A673 (cell line): ENCODE measurements at regions not wholly inside any gene's neighbourhood (a gene's known extent, or its start where the extent isn't known, plus 50 kb on each side); places are given as distances from the start of the nearest gene placed in this dataset.

Source experiments
- BruUV-seq: library from RNA; stranded (reverse); fragments of 400-500 nt; replicated peaks from 2 replicates; lab custom pipeline; 2021; lab: Mats Ljungman, UMichigan
- CTCF ChIA-PET: fragments of 300-600 bp; sonication (Branson Sonifier 250); formaldehyde crosslinking; loops from one replicate; lab custom pipeline; 2022; ENCODE audit warnings: antibody characterized with exemption; lab: Charles Lee
- POLR2A ChIA-PET: fragments of 300-600 bp; sonication (Branson Sonifier 250); formaldehyde crosslinking; loops from one replicate; lab custom pipeline; 2022; ENCODE audit warnings: antibody characterized with exemption; ENCODE audit not compliant: low non-redundant PET; lab: Charles Lee
- DNase-seq: peaks from one replicate; pipeline ENCODE4 v3.0.0-alpha.2; 2015; ENCODE audit warnings: low spot score
- H3K27ac ChIP-seq: fragments of 200-600 bp; sonication (generic); 2 replicates; pipeline ENCODE4 v1.5.1; 2016; ENCODE audit warnings: mixed run types, low read depth, mild to moderate bottlenecking, mixed read lengths, antibody characterized with exemption, low read length; ENCODE audit not compliant: poor library complexity, severe bottlenecking
- H3K27me3 ChIP-seq: fragments of 200-600 bp; sonication (generic); replicated peaks from 2 replicates; pipeline ENCODE4 v1.6.1; 2017; ENCODE audit warnings: mixed run types, low read depth, mild to moderate bottlenecking, mixed read lengths, antibody characterized with exemption, low read length; ENCODE audit not compliant: insufficient read depth, poor library complexity
- H3K36me3 ChIP-seq: fragments of 200-600 bp; sonication (generic); 2 replicates; pipeline ENCODE4 v1.6.1; 2016; ENCODE audit warnings: mixed run types, mild to moderate bottlenecking, mixed read lengths, antibody characterized with exemption, low read length; ENCODE audit not compliant: insufficient read depth, poor library complexity, severe bottlenecking
- H3K4me1 ChIP-seq: fragments of 200-600 bp; sonication (generic); 2 replicates; pipeline ENCODE4 v1.6.1; 2017; ENCODE audit warnings: mixed run types, mild to moderate bottlenecking, mixed read lengths, antibody characterized with exemption, low read length; ENCODE audit not compliant: insufficient read depth, poor library complexity, severe bottlenecking
- H3K4me3 ChIP-seq: fragments of 200-600 bp; sonication (generic); 2 replicates; pipeline ENCODE4 v1.5.1; 2016; ENCODE audit warnings: low read depth, mixed run types, mild to moderate bottlenecking, mixed read lengths, low read length; ENCODE audit not compliant: poor library complexity, severe bottlenecking
- H3K9me3 ChIP-seq: fragments of 200-600 bp; sonication (generic); 2 replicates; pipeline ENCODE4 v1.6.1; 2016; ENCODE audit warnings: mixed run types, low read depth, mild to moderate bottlenecking, mixed read lengths, antibody characterized with exemption, low read length; ENCODE audit not compliant: poor library complexity, severe bottlenecking
- EZH2 ChIP-seq: fragments of 200-600 bp; sonication (generic); IDR thresholded peaks from 2 replicates; pipeline ENCODE4 v1.6.1; 2017; ENCODE audit warnings: borderline replicate concordance, low read depth, mild to moderate bottlenecking, mixed read lengths, antibody characterized with exemption, low read length; ENCODE audit not compliant: poor library complexity, severe bottlenecking
- intact Hi-C: fragments of 100-400 bp; cut with micrococcal nuclease; formaldehyde crosslinking; loops from one replicate; pipeline ENCODE4 v1.10.0; 2022; ENCODE audit not compliant: unreplicated experiment
- TF ChIP-seq, protein P1 (sequence below): fragments of 300-800, 200-600 bp; sonication (generic); conservative IDR thresholded peaks from 2 replicates; pipeline ENCODE4 v1.5.1; 2017; ENCODE audit warnings: low read depth, mild to moderate bottlenecking, antibody characterized with exemption, low read length, moderate library complexity, mixed read lengths

DNA sequence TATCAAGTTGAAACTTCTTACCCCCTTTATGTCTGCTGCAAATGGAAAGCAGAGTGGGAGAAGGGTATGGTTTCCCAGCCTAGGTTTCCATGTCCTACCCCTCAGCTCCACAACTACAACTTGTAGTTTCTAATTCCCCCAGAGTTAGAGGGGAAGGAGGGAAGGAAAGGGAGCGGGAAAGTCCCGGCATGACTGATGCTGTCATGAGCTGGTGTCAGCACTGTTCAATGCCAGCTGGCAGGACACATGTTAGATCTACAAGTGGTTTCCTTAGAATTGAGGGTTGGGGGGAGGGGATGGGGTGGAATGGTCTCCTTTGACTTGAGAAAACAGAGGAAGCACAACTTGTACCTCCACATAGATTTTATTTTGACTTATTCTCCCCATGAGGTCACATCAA, 194.0 kb downstream of the MBD2 start:
- H3K4me3 ChIP-seq, result no peak overlapping the region
- intact Hi-C loops, result no loop called here
- H3K36me3 ChIP-seq, result no peaks in the 10 kb centered on the region
- TF ChIP-seq, protein P1, sequence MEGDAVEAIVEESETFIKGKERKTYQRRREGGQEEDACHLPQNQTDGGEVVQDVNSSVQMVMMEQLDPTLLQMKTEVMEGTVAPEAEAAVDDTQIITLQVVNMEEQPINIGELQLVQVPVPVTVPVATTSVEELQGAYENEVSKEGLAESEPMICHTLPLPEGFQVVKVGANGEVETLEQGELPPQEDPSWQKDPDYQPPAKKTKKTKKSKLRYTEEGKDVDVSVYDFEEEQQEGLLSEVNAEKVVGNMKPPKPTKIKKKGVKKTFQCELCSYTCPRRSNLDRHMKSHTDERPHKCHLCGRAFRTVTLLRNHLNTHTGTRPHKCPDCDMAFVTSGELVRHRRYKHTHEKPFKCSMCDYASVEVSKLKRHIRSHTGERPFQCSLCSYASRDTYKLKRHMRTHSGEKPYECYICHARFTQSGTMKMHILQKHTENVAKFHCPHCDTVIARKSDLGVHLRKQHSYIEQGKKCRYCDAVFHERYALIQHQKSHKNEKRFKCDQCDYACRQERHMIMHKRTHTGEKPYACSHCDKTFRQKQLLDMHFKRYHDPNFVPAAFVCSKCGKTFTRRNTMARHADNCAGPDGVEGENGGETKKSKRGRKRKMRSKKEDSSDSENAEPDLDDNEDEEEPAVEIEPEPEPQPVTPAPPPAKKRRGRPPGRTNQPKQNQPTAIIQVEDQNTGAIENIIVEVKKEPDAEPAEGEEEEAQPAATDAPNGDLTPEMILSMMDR, result no peak
- no peak for TF ChIP-seq EZH2
- no peaks in the 10 kb centered on the region for H3K27me3 ChIP-seq
- H3K4me1 ChIP-seq, result no peaks in the 10 kb centered on the region
- no peak overlapping the region for H3K27ac ChIP-seq
- no peaks in the 10 kb centered on the region for H3K9me3 ChIP-seq
- ChIA-PET CTCF (no interaction called here), POLR2A (no interaction called here)
- BruUV-seq, result no TSS peak
- no peak for DNase-seq

DNA sequence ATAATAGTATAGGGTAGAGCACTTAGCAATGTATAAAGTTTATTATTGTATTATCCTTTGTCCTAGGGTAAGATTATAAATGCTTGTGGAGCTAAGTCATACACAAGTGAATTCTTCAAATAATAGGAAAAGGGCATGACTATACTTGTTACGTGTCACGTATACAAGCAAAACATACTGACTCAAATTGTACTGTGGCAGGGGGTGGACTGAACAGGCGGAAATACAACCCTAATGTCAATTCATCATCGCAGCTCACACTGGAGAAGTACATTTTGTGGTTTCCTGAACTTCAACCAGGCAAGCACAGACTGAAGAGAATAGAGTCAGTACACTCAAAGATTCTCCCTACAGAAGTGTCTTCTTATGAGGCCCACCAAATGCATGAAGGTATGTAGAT, 201.0 kb downstream of the MBD2 start:
- ChIA-PET CTCF (no interaction called here), POLR2A (no interaction called here)
- Histone ChIP-seq H3K9me3 (no peaks in the 10 kb centered on the region), H3K4me1 (no peaks in the 10 kb centered on the region), H3K27ac (no peak overlapping the region), H3K27me3 (no peaks in the 10 kb centered on the region), H3K4me3 (no peak overlapping the region), H3K36me3 (no peaks in the 10 kb centered on the region)
- TF ChIP-seq, protein P1, result no peak
- no peak for TF ChIP-seq EZH2
- no TSS peak for BruUV-seq
- DNase-seq, result no peak
- intact Hi-C loops, result no loop called here

DNA sequence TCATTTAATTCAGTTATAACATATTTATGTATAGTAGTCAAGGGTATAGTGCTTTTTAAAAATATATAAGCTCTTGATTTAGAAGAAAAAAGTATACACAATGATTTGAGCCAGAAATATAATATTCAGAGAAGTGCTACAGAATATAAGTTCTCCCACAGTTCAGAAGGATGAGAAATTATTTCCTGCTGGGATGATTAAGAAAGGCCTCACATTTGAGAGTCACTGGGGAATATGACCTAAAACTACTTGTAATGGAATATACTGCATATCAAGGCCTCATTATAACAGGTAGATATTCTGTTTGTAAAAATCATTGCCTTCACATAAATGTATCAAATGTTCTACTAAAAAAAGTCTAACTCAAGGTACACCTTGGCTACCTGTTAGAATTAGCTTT, 203.5 kb downstream of the MBD2 start:
- TF ChIP-seq EZH2, result no peak
- TF ChIP-seq, protein P1, result no peak
- Histone ChIP-seq H3K27me3 (no peaks in the 10 kb centered on the region), H3K4me3 (no peak overlapping the region), H3K27ac (no peak overlapping the region), H3K36me3 (no peaks in the 10 kb centered on the region), H3K9me3 (no peaks in the 10 kb centered on the region), H3K4me1 (no peaks in the 10 kb centered on the region)
- no TSS peak for BruUV-seq
- POLR2A ChIA-PET, result no interaction called here
- CTCF ChIA-PET, result no interaction called here
- no peak for DNase-seq
- intact Hi-C loops, result no loop called here
